B cell (primary cell): ENCODE measurements at regions not wholly inside any gene's neighbourhood (a gene's known extent, or its start where the extent isn't known, plus 50 kb on each side); places are given as distances from the start of the nearest gene placed in this dataset.

ENCODE experiments used
- ATAC-seq: fragments of 200-7000 bp; cut with Tn5 transposase; one replicate; pipeline ENCODE4 v1.10.0; 2021; ENCODE audit warnings: low read depth, mild to moderate bottlenecking, moderate number of reproducible peaks, moderate library complexity
- CTCF ChIA-PET: fragments of 350-600 bp; sonication (Branson Sonifier 250); formaldehyde crosslinking; loops from one replicate; lab custom pipeline; 2021; ENCODE audit warnings: antibody characterized with exemption, inconsistent platforms; lab: Charles Lee
- POLR2A ChIA-PET: fragments of 350-600 bp; sonication (Branson Sonifier 250); formaldehyde crosslinking; loops from one replicate; lab custom pipeline; 2021; ENCODE audit warnings: antibody characterized with exemption; lab: Charles Lee
- DNase-seq: peaks from one replicate; pipeline ENCODE4 v3.0.0; 2013
- H2AFZ ChIP-seq: 2 replicates; pipeline ENCODE4 v1.6.1; 2012; ENCODE audit warnings: mild to moderate bottlenecking, low read depth, low read length; ENCODE audit not compliant: insufficient read depth, poor library complexity, severe bottlenecking
- H3K27ac ChIP-seq, 2 donors: 1 replicate in 1 of 2; 2 replicates in 1 of 2; pipeline ENCODE4 v1.5.1; 2012 to 2013; ENCODE audit warnings: low read length in 2 of 2, mild to moderate bottlenecking in 2 of 2, moderate library complexity in 1 of 2
- H3K27me3 ChIP-seq, 4 experiments: fragments of 200-600 bp in 1 of 4; sonication (generic) in 1 of 4; replicated peaks in 1 of 4; 1 replicate in 2 of 4; 2 replicates in 2 of 4; pipeline versions ENCODE4 v1.6.1 to v1.7.0; 2013 to 2016; ENCODE audit warnings: low read length in 3 of 4, mild to moderate bottlenecking in 2 of 4, mixed read lengths in 1 of 4, moderate library complexity in 1 of 4; ENCODE audit not compliant: insufficient read depth in 4 of 4, control insufficient read depth in 3 of 4; ENCODE audit errors: control extremely low read depth in 1 of 4
- H3K36me3 ChIP-seq, 2 experiments: replicated peaks in 1 of 2; 1 replicate in 1 of 2; 2 replicates in 1 of 2; pipeline versions ENCODE4 v1.6.1 to v1.7.1; 2013; ENCODE audit warnings: low read length in 1 of 2; ENCODE audit not compliant: insufficient read depth in 2 of 2, control insufficient read depth in 1 of 2; ENCODE audit errors: control extremely low read depth in 1 of 2, extremely low read depth in 1 of 2
- H3K4me1 ChIP-seq, 2 donors: fragments of 200-600 bp in 1 of 2; sonication (generic) in 1 of 2; 1 replicate in 1 of 2; 2 replicates in 1 of 2; pipeline versions ENCODE4 v1.5.1 to v1.6.1; 2013 to 2017; ENCODE audit warnings: low read length in 2 of 2; ENCODE audit not compliant: control insufficient read depth in 2 of 2, insufficient read depth in 2 of 2
- H3K4me2 ChIP-seq: replicated peaks from 2 replicates; pipeline ENCODE3; 2012; ENCODE audit warnings: mild to moderate bottlenecking, low read depth, low read length; ENCODE audit not compliant: poor library complexity, severe bottlenecking
- H3K4me3 ChIP-seq, 5 experiments: fragments of 200-600 bp in 1 of 5; sonication (generic) in 1 of 5; 1 replicate in 3 of 5; 2 replicates in 2 of 5; pipeline versions ENCODE4 v1.5.1 to v1.7.0; 2011 to 2016; ENCODE audit warnings: low read length in 4 of 5, mild to moderate bottlenecking in 4 of 5, low read depth in 2 of 5, control low read depth in 1 of 5, moderate library complexity in 1 of 5; ENCODE audit not compliant: insufficient read depth in 1 of 5; ENCODE audit errors: control extremely low read depth in 1 of 5, extremely low read depth in 1 of 5
- H3K79me2 ChIP-seq: fragments of 200-600 bp; sonication (generic); one replicate; pipeline ENCODE4 v1.6.0; 2016; ENCODE audit warnings: low read length; ENCODE audit not compliant: control insufficient read depth, insufficient read depth
- H3K9ac ChIP-seq: fragments of 200-600 bp; sonication (generic); 2 replicates; pipeline ENCODE4 v1.6.1; 2017; ENCODE audit warnings: mild to moderate bottlenecking, low read length, moderate library complexity
- H3K9me3 ChIP-seq, 3 donors: one replicate each; pipeline versions ENCODE4 v1.6.1 to v1.7.1; 2013; ENCODE audit warnings: low read length in 2 of 3; ENCODE audit not compliant: control insufficient read depth in 2 of 3, insufficient read depth in 1 of 3; ENCODE audit errors: control extremely low read depth in 1 of 3
- H4K20me1 ChIP-seq: 2 replicates; pipeline ENCODE4 v1.6.0; 2012; ENCODE audit warnings: mild to moderate bottlenecking, low read length; ENCODE audit not compliant: insufficient read depth, control insufficient read depth, poor library complexity, severe bottlenecking
- H3K27ac Mint-ChIP-seq: one replicate; pipeline ENCODE4 v1.8.0; 2021; ENCODE audit warnings: mixed read lengths
- H3K27me3 Mint-ChIP-seq: one replicate; pipeline ENCODE4 v1.8.0; 2021; ENCODE audit warnings: mixed read lengths
- H3K4me1 Mint-ChIP-seq: one replicate; pipeline ENCODE4 v1.8.0; 2021; ENCODE audit warnings: mixed read lengths
- H3K4me3 Mint-ChIP-seq: one replicate; pipeline ENCODE4 v1.8.0; 2021; ENCODE audit warnings: mixed read lengths
- H3K9me3 Mint-ChIP-seq: one replicate; pipeline ENCODE4 v1.8.0; 2022; ENCODE audit warnings: mixed read lengths; ENCODE audit not compliant: insufficient read depth
- EZH2 ChIP-seq: IDR thresholded peaks from 2 replicates; pipeline ENCODE4 v1.6.1; 2012; ENCODE audit warnings: borderline replicate concordance, low read depth, mild to moderate bottlenecking, moderate library complexity, low read length; ENCODE audit not compliant: insufficient read depth, poor library complexity, severe bottlenecking
- WGBS: methylation state at CpG from one replicate; pipeline ENCODE4 v1.1.5; 2013; ENCODE audit warnings: missing lambda C conversion rate; ENCODE audit not compliant: insufficient coverage; 5-methylcytosine and 5-hydroxymethylcytosine counted together
- intact Hi-C: fragments of 100-400 bp; cut with micrococcal nuclease; formaldehyde crosslinking; loops from one replicate; pipeline ENCODE4 v1.10.0; 2022
- TF ChIP-seq, protein P1 (sequence below): fragments of 200-600 bp; IDR thresholded peaks from one replicate; pipeline ENCODE4 v1.8.0; 2022; ENCODE audit warnings: antibody characterized with exemption, mild to moderate bottlenecking

DNA sequence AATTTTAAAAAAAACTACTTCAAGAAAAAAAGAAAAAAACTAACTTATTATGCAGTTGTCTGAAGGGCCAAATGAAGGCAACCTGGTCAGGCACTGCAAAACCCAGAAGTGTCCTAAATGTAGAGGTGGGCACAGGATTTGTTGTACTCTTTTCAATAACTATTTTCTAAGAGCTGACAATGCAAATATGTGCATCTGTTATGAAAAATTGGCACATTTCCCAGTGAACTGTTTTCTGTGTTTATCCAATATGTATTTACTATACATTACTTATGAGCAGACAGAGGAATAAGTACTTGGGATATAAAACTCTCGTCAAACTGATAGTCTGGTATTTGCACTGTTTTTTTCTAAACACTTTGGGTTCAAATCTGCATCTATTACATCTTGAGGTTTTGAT, 188.0 kb upstream of the C21orf91 start:
- no peak overlapping the region for H3K4me3 Mint-ChIP-seq
- Histone ChIP-seq H4K20me1 (no peaks in the 10 kb centered on the region), H3K27ac (no peak overlapping the region), H3K9ac (no peak overlapping the region), H3K79me2 (no peaks in the 10 kb centered on the region), H3K36me3 (no peaks in the 10 kb centered on the region), H3K9me3 (no peaks in the 10 kb centered on the region), H3K4me2 (no peak overlapping the region), H3K27me3 (no peaks in the 10 kb centered on the region), H3K4me3 (no peak overlapping the region), H2AFZ (no peak overlapping the region), H3K4me1 (no peaks in the 10 kb centered on the region)
- no peak overlapping the region for H3K27ac Mint-ChIP-seq
- ATAC-seq (no peak), DNase-seq (no peak)
- POLR2A ChIA-PET = no interaction called here
- H3K9me3 Mint-ChIP-seq = no peaks in the 10 kb centered on the region
- WGBS = no CpG with 5 or more reads among the region's 1 CpG
- intact Hi-C loops = no loop called here
- H3K27me3 Mint-ChIP-seq = no peaks in the 10 kb centered on the region
- CTCF ChIA-PET = no interaction called here
- no peaks in the 10 kb centered on the region for H3K4me1 Mint-ChIP-seq
- no peak for TF ChIP-seq EZH2
- TF ChIP-seq, protein P1, sequence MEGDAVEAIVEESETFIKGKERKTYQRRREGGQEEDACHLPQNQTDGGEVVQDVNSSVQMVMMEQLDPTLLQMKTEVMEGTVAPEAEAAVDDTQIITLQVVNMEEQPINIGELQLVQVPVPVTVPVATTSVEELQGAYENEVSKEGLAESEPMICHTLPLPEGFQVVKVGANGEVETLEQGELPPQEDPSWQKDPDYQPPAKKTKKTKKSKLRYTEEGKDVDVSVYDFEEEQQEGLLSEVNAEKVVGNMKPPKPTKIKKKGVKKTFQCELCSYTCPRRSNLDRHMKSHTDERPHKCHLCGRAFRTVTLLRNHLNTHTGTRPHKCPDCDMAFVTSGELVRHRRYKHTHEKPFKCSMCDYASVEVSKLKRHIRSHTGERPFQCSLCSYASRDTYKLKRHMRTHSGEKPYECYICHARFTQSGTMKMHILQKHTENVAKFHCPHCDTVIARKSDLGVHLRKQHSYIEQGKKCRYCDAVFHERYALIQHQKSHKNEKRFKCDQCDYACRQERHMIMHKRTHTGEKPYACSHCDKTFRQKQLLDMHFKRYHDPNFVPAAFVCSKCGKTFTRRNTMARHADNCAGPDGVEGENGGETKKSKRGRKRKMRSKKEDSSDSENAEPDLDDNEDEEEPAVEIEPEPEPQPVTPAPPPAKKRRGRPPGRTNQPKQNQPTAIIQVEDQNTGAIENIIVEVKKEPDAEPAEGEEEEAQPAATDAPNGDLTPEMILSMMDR = no peak

DNA sequence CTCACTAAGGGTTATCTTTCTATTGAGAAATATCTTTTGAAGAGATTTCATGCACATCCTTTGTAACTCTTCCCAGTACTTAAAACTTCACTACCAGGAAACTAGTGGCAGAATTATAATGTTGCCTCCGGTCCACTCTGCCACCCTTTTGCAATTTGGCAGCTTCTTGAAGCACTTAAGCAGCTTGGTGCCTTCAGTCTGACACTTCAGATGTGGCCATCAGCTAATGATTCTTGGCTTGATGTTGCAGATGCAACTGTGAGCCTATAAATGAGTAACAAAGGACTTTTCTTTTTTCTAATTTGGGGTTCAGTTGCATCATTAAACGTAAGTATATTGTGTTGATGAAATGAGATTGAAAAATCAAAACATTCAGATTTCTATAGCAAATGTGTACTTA, 187.5 kb upstream of the C21orf91 start:
- ChIA-PET CTCF (no interaction called here), POLR2A (no interaction called here)
- ATAC-seq (no peak), DNase-seq (no peak)
- TF ChIP-seq, protein P1 = no peak
- no peak for TF ChIP-seq EZH2
- Mint-ChIP-seq H3K27ac (no peak overlapping the region), H3K27me3 (no peaks in the 10 kb centered on the region), H3K4me1 (no peaks in the 10 kb centered on the region), H3K9me3 (no peaks in the 10 kb centered on the region), H3K4me3 (no peak overlapping the region)
- Histone ChIP-seq H3K9me3 (no peaks in the 10 kb centered on the region), H3K27me3 (no peaks in the 10 kb centered on the region), H4K20me1 (no peaks in the 10 kb centered on the region), H3K4me3 (no peak overlapping the region), H3K79me2 (no peaks in the 10 kb centered on the region), H2AFZ (no peak overlapping the region), H3K9ac (no peak overlapping the region), H3K27ac (no peak overlapping the region), H3K4me2 (no peak overlapping the region), H3K4me1 (no peaks in the 10 kb centered on the region), H3K36me3 (no peaks in the 10 kb centered on the region)
- no CpG with 5 or more reads among the region's 2 CpGs for WGBS
- intact Hi-C loops = no loop called here
